HEK293 (cell line): ENCODE measurements at regions not wholly inside any gene's neighbourhood (a gene's known extent, or its start where the extent isn't known, plus 50 kb on each side); places are given as distances from the start of the nearest gene placed in this dataset.
"Not testable (repeated sequence)": the region's sequence is repeated elsewhere in the genome, so short reads cannot be mapped to it uniquely, and the experiment has no call there.

Source experiments
- CTCF ChIA-PET: fragments of 350-600 bp; formaldehyde crosslinking; extraction: SDS; loops from one replicate; lab custom pipeline; 2021; ENCODE audit warnings: antibody characterized with exemption; lab: Yijun Ruan, JAX
- POLR2A ChIA-PET: fragments of 300-600 bp; formaldehyde crosslinking; extraction: SDS; loops from one replicate; lab custom pipeline; 2020; ENCODE audit warnings: antibody characterized with exemption, inconsistent platforms; lab: Yijun Ruan, JAX
- H3K27ac ChIP-seq: fragments of 200-500 bp; sonication (Bioruptor generic); 2 replicates; pipeline ENCODE4 v1.5.1; 2014; ENCODE audit warnings: low read depth, low read length, control low read depth, inconsistent platforms; ENCODE audit errors: extremely low read depth
- H3K36me3 ChIP-seq, 2 experiments: fragments of 200-500 bp in 1 of 2; sonication (Bioruptor generic) in 1 of 2; 1 replicate in 1 of 2; 2 replicates in 1 of 2; pipeline ENCODE4 v1.5.1; 2014 to 2017; ENCODE audit warnings: inconsistent platforms in 2 of 2, low read length in 2 of 2; ENCODE audit not compliant: control insufficient read depth in 2 of 2, insufficient read depth in 1 of 2
- H3K4me1 ChIP-seq: fragments of 200-500 bp; sonication (Bioruptor generic); 2 replicates; pipeline ENCODE4 v1.5.1; 2014; ENCODE audit warnings: mild to moderate bottlenecking, low read length, inconsistent platforms; ENCODE audit not compliant: control insufficient read depth, insufficient read depth
- H3K4me3 ChIP-seq: 2 replicates; pipeline ENCODE4 v1.5.1; 2011; ENCODE audit warnings: low read depth, mild to moderate bottlenecking, control low read depth, low read length, moderate library complexity
- H3K9me3 ChIP-seq: fragments of 200-500 bp; sonication (Bioruptor generic); 2 replicates; pipeline ENCODE4 v1.5.1; 2014; ENCODE audit warnings: low read depth, low read length, inconsistent platforms; ENCODE audit not compliant: control insufficient read depth, insufficient read depth
- EGR2 ChIP-seq: fragments of 450-650 bp; formaldehyde crosslinking; IDR thresholded peaks from 2 replicates; pipeline ENCODE4 v1.5.1; 2016; ENCODE audit warnings: low read depth, missing biosample characterization, missing genetic modification characterization
- KLF10 ChIP-seq: fragments of 450-650 bp; IDR thresholded peaks from 2 replicates; pipeline ENCODE4 v1.5.1; 2018; ENCODE audit warnings: missing biosample characterization, mild to moderate bottlenecking, missing genetic modification characterization
- OSR2 ChIP-seq: fragments of 450-650 bp; formaldehyde crosslinking; IDR thresholded peaks from 2 replicates; pipeline ENCODE4 v1.5.1; 2016; ENCODE audit warnings: missing biosample characterization, missing genetic modification characterization
- PRDM2 ChIP-seq: fragments of 450-650 bp; formaldehyde crosslinking; IDR thresholded peaks from 2 replicates; pipeline ENCODE4 v1.5.1; 2016; ENCODE audit warnings: missing biosample characterization, missing genetic modification characterization, borderline replicate concordance
- SP7 ChIP-seq: fragments of 450-650 bp; formaldehyde crosslinking; IDR thresholded peaks from 2 replicates; pipeline ENCODE4 v1.5.1; 2016; ENCODE audit warnings: missing biosample characterization, missing genetic modification characterization
- ZBTB17 ChIP-seq: fragments of 450-650 bp; formaldehyde crosslinking; IDR thresholded peaks from 2 replicates; pipeline ENCODE4 v1.5.1; 2016; ENCODE audit warnings: missing biosample characterization, missing genetic modification characterization
- ZBTB21 ChIP-seq: fragments of 450-650 bp; formaldehyde crosslinking; IDR thresholded peaks from 2 replicates; pipeline ENCODE4 v1.5.1; 2017; ENCODE audit warnings: missing biosample characterization, missing genetic modification characterization
- ZNF274 ChIP-seq, 2 experiments: fragments of 200-500 bp in 1 of 2; fragments of 450-650 bp in 1 of 2; sonication (Bioruptor generic) in 1 of 2; formaldehyde crosslinking in 1 of 2; IDR thresholded peaks; 2 replicates each; pipeline versions ENCODE4 v1.5.1 to v1.6.1; 2014 to 2016; ENCODE audit warnings: borderline replicate concordance in 1 of 2, inconsistent platforms in 1 of 2, low read length in 1 of 2, missing biosample characterization in 1 of 2, missing genetic modification characterization in 1 of 2
- ZNF366 ChIP-seq: fragments of 450-650 bp; formaldehyde crosslinking; conservative IDR thresholded peaks from 2 replicates; pipeline ENCODE4 v1.5.1; 2016; ENCODE audit warnings: missing biosample characterization, missing genetic modification characterization
- ZNF692 ChIP-seq: fragments of 450-650 bp; formaldehyde crosslinking; IDR thresholded peaks from 2 replicates; pipeline ENCODE4 v1.5.1; 2016; ENCODE audit warnings: missing biosample characterization, missing genetic modification characterization
- ZNF791 ChIP-seq: fragments of 450-650 bp; formaldehyde crosslinking; IDR thresholded peaks from 2 replicates; pipeline ENCODE4 v1.5.1; 2016; ENCODE audit warnings: missing biosample characterization, missing genetic modification characterization
- TF ChIP-seq, protein P1 (sequence below): fragments of 450-650 bp; formaldehyde crosslinking; IDR thresholded peaks from 2 replicates; pipeline ENCODE4; 2016; ENCODE audit warnings: missing biosample characterization, missing genetic modification characterization
- TF ChIP-seq, protein P2 (sequence below): fragments of 450-650 bp; formaldehyde crosslinking; IDR thresholded peaks from 2 replicates; pipeline ENCODE4 v1.5.1; 2017; ENCODE audit warnings: missing biosample characterization, missing genetic modification characterization
- TF ChIP-seq, protein P3 (sequence below): fragments of 450-650 bp; formaldehyde crosslinking; optimal IDR thresholded peaks from 2 replicates; pipeline ENCODE3; 2016; ENCODE audit warnings: missing biosample characterization, mild to moderate bottlenecking, missing genetic modification characterization

DNA sequence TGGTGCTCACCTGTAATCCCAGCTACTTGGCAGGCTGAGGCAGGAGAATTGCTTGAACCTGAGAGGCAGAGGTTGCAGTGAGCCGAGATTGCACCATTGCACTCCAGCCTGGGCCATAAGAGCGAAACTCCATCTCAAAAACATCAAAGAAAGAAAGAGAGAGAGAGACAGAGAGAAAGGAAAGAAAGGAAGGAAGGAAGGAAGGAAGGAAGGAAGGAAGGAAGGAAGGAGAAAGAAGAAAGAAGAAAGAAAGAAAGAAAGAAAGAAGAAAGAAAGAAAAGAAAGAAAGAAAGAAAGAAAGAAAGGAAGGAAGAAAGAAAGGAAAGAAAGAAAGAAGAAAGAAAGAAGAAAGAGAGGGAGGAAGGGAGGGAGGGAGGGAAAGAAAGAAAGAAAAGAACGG lies 69.4 kb upstream of the SLC25A33 start:
- H3K27ac ChIP-seq, H3K9me3 ChIP-seq, H3K36me3 ChIP-seq, H3K4me3 ChIP-seq, H3K4me1 ChIP-seq, POLR2A ChIA-PET: not testable (repeated sequence)
- peak; percentile 95 for TF ChIP-seq ZNF366 (tag by site-specific recombination)
- CTCF ChIA-PET: interaction anchor here (1.0 kb wide), 1 partner anchor 15 kb away, joined by 4 read pairs; no protein-coding TSS in a partner anchor

- TF ChIP-seq, protein P1, sequence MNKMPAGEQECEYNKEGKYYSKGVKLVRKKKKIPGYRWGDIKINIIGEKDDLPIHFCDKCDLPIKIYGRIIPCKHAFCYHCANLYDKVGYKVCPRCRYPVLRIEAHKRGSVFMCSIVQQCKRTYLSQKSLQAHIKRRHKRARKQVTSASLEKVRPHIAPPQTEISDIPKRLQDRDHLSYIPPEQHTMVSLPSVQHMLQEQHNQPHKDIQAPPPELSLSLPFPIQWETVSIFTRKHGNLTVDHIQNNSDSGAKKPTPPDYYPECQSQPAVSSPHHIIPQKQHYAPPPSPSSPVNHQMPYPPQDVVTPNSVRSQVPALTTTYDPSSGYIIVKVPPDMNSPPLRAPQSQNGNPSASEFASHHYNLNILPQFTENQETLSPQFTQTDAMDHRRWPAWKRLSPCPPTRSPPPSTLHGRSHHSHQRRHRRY (tag by site-specific recombination): no peak
- TF ChIP-seq KLF10 (tag by site-specific recombination): no peak
- no peak for TF ChIP-seq PRDM2 (tag by site-specific recombination)
- TF ChIP-seq SP7 (tag by site-specific recombination): no peak
- TF ChIP-seq, protein P2, sequence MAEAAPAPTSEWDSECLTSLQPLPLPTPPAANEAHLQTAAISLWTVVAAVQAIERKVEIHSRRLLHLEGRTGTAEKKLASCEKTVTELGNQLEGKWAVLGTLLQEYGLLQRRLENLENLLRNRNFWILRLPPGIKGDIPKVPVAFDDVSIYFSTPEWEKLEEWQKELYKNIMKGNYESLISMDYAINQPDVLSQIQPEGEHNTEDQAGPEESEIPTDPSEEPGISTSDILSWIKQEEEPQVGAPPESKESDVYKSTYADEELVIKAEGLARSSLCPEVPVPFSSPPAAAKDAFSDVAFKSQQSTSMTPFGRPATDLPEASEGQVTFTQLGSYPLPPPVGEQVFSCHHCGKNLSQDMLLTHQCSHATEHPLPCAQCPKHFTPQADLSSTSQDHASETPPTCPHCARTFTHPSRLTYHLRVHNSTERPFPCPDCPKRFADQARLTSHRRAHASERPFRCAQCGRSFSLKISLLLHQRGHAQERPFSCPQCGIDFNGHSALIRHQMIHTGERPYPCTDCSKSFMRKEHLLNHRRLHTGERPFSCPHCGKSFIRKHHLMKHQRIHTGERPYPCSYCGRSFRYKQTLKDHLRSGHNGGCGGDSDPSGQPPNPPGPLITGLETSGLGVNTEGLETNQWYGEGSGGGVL (tag by site-specific recombination): no peak
- TF ChIP-seq, protein P3, sequence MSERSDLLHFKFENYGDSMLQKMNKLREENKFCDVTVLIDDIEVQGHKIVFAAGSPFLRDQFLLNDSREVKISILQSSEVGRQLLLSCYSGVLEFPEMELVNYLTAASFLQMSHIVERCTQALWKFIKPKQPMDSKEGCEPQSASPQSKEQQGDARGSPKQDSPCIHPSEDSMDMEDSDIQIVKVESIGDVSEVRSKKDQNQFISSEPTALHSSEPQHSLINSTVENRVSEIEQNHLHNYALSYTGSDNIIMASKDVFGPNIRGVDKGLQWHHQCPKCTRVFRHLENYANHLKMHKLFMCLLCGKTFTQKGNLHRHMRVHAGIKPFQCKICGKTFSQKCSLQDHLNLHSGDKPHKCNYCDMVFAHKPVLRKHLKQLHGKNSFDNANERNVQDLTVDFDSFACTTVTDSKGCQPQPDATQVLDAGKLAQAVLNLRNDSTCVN (tag by site-specific recombination): no peak
- no peak for TF ChIP-seq ZNF274 (IDR thresholded peaks at IDR 0.05; ENCODE audit: low read length)
- no peak for TF ChIP-seq ZNF274 (tag by site-specific recombination; IDR thresholded peaks at IDR 0.05; ENCODE audit: borderline replicate concordance)
- Histone ChIP-seq H3K4me3 (no peak overlapping the region), H3K27ac (no peak overlapping the region), H3K36me3 (no peaks in the 10 kb centered on the region), H3K9me3 (no peaks in the 10 kb centered on the region), H3K4me1 (no peaks in the 10 kb centered on the region)
- ChIA-PET CTCF (interaction anchor here (0.7 to 2.0 kb wide), 3 partner anchors 19 to 957 kb away, joined by 4 to 9 read pairs (median 6); no protein-coding TSS in a partner anchor), POLR2A (no interaction called here)
Observed at GRCh38 chr1:9471679-9472078, 67.6 kb upstream of the SLC25A33 start.

GRCh38 chr1:9472386-9473031 lies 66.8 kb upstream of the SLC25A33 start:
- H3K4me1 ChIP-seq: no peaks in the 10 kb centered on the region
- ChIA-PET CTCF (interaction anchor here (0.7 to 2.0 kb wide), 6 partner anchors 13 to 956 kb away, joined by 3 to 9 read pairs (median 4); no protein-coding TSS in a partner anchor), POLR2A (interaction anchor here (0.6 to 0.7 kb wide), 2 partner anchors 24 to 456 kb away, joined by 3 to 4 read pairs; no protein-coding TSS in a partner anchor)
- H3K4me3 ChIP-seq: no peak overlapping the region
- no peaks in the 10 kb centered on the region for H3K36me3 ChIP-seq
- H3K27ac ChIP-seq: no peak overlapping the region
- TF ChIP-seq EGR2 (tag by site-specific recombination) (no peak), ZNF791 (tag by site-specific recombination) (no peak), ZBTB21 (no peak), ZNF692 (no peak), ZBTB17 (tag by site-specific recombination) (no peak), OSR2 (tag by site-specific recombination) (no peak)
- H3K9me3 ChIP-seq: no peaks in the 10 kb centered on the region
